HepG2 (cell line): ENCODE measurements at regions not wholly inside any gene's neighbourhood (a gene's known extent, or its start where the extent isn't known, plus 50 kb on each side); places are given as distances from the start of the nearest gene placed in this dataset.

Experiments
- ATAC-seq: fragments of 200-7000 bp; cut with Tn5 transposase; 3 replicates; pipeline ENCODE4 v1.9.1; 2020; ENCODE audit warnings: mild to moderate bottlenecking, moderate library complexity
- BruUV-seq: library from RNA; stranded (reverse); fragments of 400-500 nt; replicated peaks from 2 replicates; lab custom pipeline; 2021; lab: Mats Ljungman, UMichigan
- CTCF ChIA-PET: fragments of 300-600 bp; formaldehyde crosslinking; extraction: SDS; loops from one replicate; lab custom pipeline; 2021; ENCODE audit warnings: low total read pairs, inconsistent platforms, low intra/inter-chr PET ratio; lab: Yijun Ruan, JAX
- POLR2A ChIA-PET: fragments of 350-600 bp; sonication (Branson Sonifier 250); formaldehyde crosslinking; loops from one replicate; lab custom pipeline; 2020; ENCODE audit warnings: antibody characterized with exemption, inconsistent platforms; lab: Yijun Ruan, JAX
- DNase-seq: peaks from one replicate; pipeline ENCODE4 v3.0.0-alpha.2; 2015; ENCODE audit warnings: low spot score
- FAIRE-seq: peaks from 3 replicates; lab custom pipeline; 2011; peaks lifted over from hg19 to GRCh38; lab: Jason Lieb, UNC
- H2AFZ ChIP-seq: one replicate; pipeline ENCODE4 v1.6.1; 2011; ENCODE audit warnings: low read length, inconsistent platforms
- H3K27ac ChIP-seq: fragments of 300-600 bp; 3 replicates; pipeline ENCODE4 v1.8.0; 2011; ENCODE audit warnings: mixed run types, mild to moderate bottlenecking, mixed read lengths, low read length, inconsistent platforms; ENCODE audit not compliant: insufficient read depth; ENCODE audit errors: extremely low read length
- H3K27me3 ChIP-seq, 2 experiments: fragments of 200-600 bp in 1 of 2; 2 replicates in 1 of 2; 3 replicates in 1 of 2; pipeline versions ENCODE4 v1.6.0 to v1.8.0; 2011; ENCODE audit warnings: low read length in 2 of 2, mild to moderate bottlenecking in 2 of 2, moderate library complexity in 2 of 2, inconsistent platforms in 1 of 2; ENCODE audit not compliant: insufficient read depth in 2 of 2, control insufficient read depth in 1 of 2
- H3K36me3 ChIP-seq, 2 experiments: fragments of 200-600 bp in 1 of 2; replicated peaks in 1 of 2; 2 replicates in 1 of 2; 3 replicates in 1 of 2; pipeline versions ENCODE4 v1.5.1 to v1.8.0; 2011; ENCODE audit warnings: low read length in 2 of 2, inconsistent platforms in 1 of 2; ENCODE audit not compliant: insufficient read depth in 2 of 2, control insufficient read depth in 1 of 2
- H3K4me1 ChIP-seq: 2 replicates; pipeline ENCODE4 v1.5.1; 2012; ENCODE audit warnings: low read length, inconsistent platforms; ENCODE audit not compliant: insufficient read depth
- H3K4me2 ChIP-seq: 2 replicates; pipeline ENCODE4 v1.6.0; 2011; ENCODE audit warnings: low read depth, low read length, inconsistent platforms
- H3K4me3 ChIP-seq, 3 experiments: fragments of 200-600 bp in 1 of 3; sonication (generic), shearing (Covaris generic) in 1 of 3; replicated peaks in 1 of 3; 2 replicates each; pipeline ENCODE4 v1.5.1; 2011 to 2016; ENCODE audit warnings: low read length in 3 of 3, inconsistent platforms in 2 of 3, low read depth in 2 of 3, mild to moderate bottlenecking in 2 of 3, control low read depth in 1 of 3, mixed read lengths in 1 of 3; ENCODE audit not compliant: insufficient read depth in 1 of 3
- H3K79me2 ChIP-seq: one replicate; pipeline ENCODE4 v1.6.1; 2011; ENCODE audit warnings: low read length, inconsistent platforms; ENCODE audit not compliant: insufficient read depth
- H3K9ac ChIP-seq: 2 replicates; pipeline ENCODE4 v1.6.0; 2011; ENCODE audit warnings: mild to moderate bottlenecking, low read depth, low read length, inconsistent platforms; ENCODE audit not compliant: insufficient read depth
- H3K9me3 ChIP-seq: 2 replicates; pipeline ENCODE4 v1.5.1; 2012; ENCODE audit warnings: mild to moderate bottlenecking, low read length
- H4K20me1 ChIP-seq: 2 replicates; pipeline ENCODE4 v1.6.0; 2011; ENCODE audit warnings: inconsistent platforms, mild to moderate bottlenecking, low read length, moderate library complexity; ENCODE audit not compliant: insufficient read depth
- ATF1 ChIP-seq: IDR thresholded peaks from 2 replicates; pipeline ENCODE4 v1.6.1; 2016; ENCODE audit warnings: mild to moderate bottlenecking, control low read depth
- CHD4 ChIP-seq: fragments of 200-600 bp; sonication (generic); IDR thresholded peaks from 2 replicates; pipeline ENCODE4 v1.7.0; 2017; ENCODE audit warnings: mild to moderate bottlenecking, low read length, borderline replicate concordance
- DMAP1 ChIP-seq: IDR thresholded peaks from 2 replicates; pipeline ENCODE4 v1.6.1; 2016
- GPN1 ChIP-seq: sonication (generic); formaldehyde crosslinking; IDR thresholded peaks from 2 replicates; pipeline ENCODE4 v1.5.1; 2020; ENCODE audit warnings: missing genetic modification reagents, borderline replicate concordance
- GRHL1 ChIP-seq: sonication (generic); formaldehyde crosslinking; conservative IDR thresholded peaks from 2 replicates; pipeline ENCODE4 v1.8.0; 2022; ENCODE audit warnings: missing genetic modification reagents
- HNRNPL ChIP-seq: fragments of 200-400 bp; formaldehyde crosslinking; IDR thresholded peaks from 2 replicates; pipeline ENCODE4 v1.6.1; 2017; ENCODE audit warnings: mild to moderate bottlenecking, low read depth, low read length
- KLF11 ChIP-seq: IDR thresholded peaks from 2 replicates; pipeline ENCODE4 v1.6.1; 2016; ENCODE audit warnings: missing compliant biosample characterization
- PITX1 ChIP-seq: sonication (generic); formaldehyde crosslinking; IDR thresholded peaks from 2 replicates; pipeline ENCODE4 v1.5.1; 2020; ENCODE audit warnings: mild to moderate bottlenecking, missing genetic modification reagents
- SYNCRIP ChIP-seq: fragments of 200-400 bp; formaldehyde crosslinking; IDR thresholded peaks from 2 replicates; pipeline ENCODE4 v1.6.1; 2018; ENCODE audit warnings: mild to moderate bottlenecking, low read depth, low read length; ENCODE audit not compliant: insufficient read depth
- THYN1 ChIP-seq: sonication (generic); formaldehyde crosslinking; IDR thresholded peaks from 2 replicates; pipeline ENCODE4 v1.8.1; 2023; ENCODE audit warnings: low read depth, mild to moderate bottlenecking, moderate library complexity, missing genetic modification reagents, borderline replicate concordance
- ZNF576 ChIP-seq: sonication (generic); formaldehyde crosslinking; IDR thresholded peaks from 2 replicates; pipeline ENCODE4 v1.4.0; 2020; ENCODE audit warnings: mild to moderate bottlenecking, missing genetic modification reagents
- ZNF629 ChIP-seq: sonication (generic); formaldehyde crosslinking; conservative IDR thresholded peaks from 2 replicates; pipeline ENCODE4 v1.5.0; 2020; ENCODE audit warnings: missing genetic modification reagents
- ZNF672 ChIP-seq: sonication (generic); formaldehyde crosslinking; IDR thresholded peaks from 2 replicates; pipeline ENCODE4 v1.8.1; 2022; ENCODE audit warnings: missing genetic modification reagents
- ZNF7 ChIP-seq: IDR thresholded peaks from 2 replicates; pipeline ENCODE4 v1.6.1; 2016; ENCODE audit warnings: missing biosample characterization, missing genetic modification reagents
- ZNF713 ChIP-seq: sonication (generic); formaldehyde crosslinking; IDR thresholded peaks from 2 replicates; pipeline ENCODE4 v1.4.0; 2020; ENCODE audit warnings: mild to moderate bottlenecking, missing genetic modification reagents
- ZNF766 ChIP-seq: sonication (generic); formaldehyde crosslinking; IDR thresholded peaks from 2 replicates; pipeline ENCODE4 v1.5.0; 2020; ENCODE audit warnings: missing genetic modification reagents, borderline replicate concordance
- ZNF784 ChIP-seq: sonication (generic); formaldehyde crosslinking; IDR thresholded peaks from 2 replicates; pipeline ENCODE4 v1.5.1; 2020; ENCODE audit warnings: missing genetic modification reagents, mild to moderate bottlenecking, borderline replicate concordance
- ZNF788 ChIP-seq: sonication (generic); formaldehyde crosslinking; IDR thresholded peaks from 2 replicates; pipeline ENCODE4 v1.5.0; 2020; ENCODE audit warnings: mild to moderate bottlenecking, missing genetic modification reagents, borderline replicate concordance
- ZNF792 ChIP-seq: IDR thresholded peaks from 2 replicates; pipeline ENCODE4 v1.6.1; 2016
- WGBS: methylation state at CpG from one replicate; pipeline ENCODE4 v1.1.6; 2017; ENCODE audit warnings: low lambda C conversion rate; 5-methylcytosine and 5-hydroxymethylcytosine counted together
- in situ Hi-C: cut with HindIII; loops from 2 replicates; pipeline ENCODE4 v1.10.0; 2017; ENCODE audit warnings: low pct_unique_long_range_greater_than_20kb; ENCODE audit not compliant: extremely low pct_ligation_motif_present
- intact Hi-C: fragments of 100-400 bp; cut with micrococcal nuclease; formaldehyde crosslinking; loops from one replicate; pipeline ENCODE4 v1.10.0; 2022; ENCODE audit not compliant: unreplicated experiment

- intact Hi-C loops, result loop anchor here (10.0 kb wide), 2 partner anchors 232 to 392 kb away; partner anchors contain the start of gene GOPC
- 5% methylated on average over 3 of the region's 3 CpGs for WGBS
- Histone ChIP-seq H3K27ac (no peak overlapping the region), H3K4me2 (no peak overlapping the region), H3K27me3 (no peaks in the 10 kb centered on the region), H3K79me2 (no peaks in the 10 kb centered on the region), H3K4me3 (no peak overlapping the region), H3K9me3 (no peaks in the 10 kb centered on the region), H3K36me3 (no peaks in the 10 kb centered on the region), H3K9ac (no peak overlapping the region), H3K4me1 (no peaks in the 10 kb centered on the region), H4K20me1 (no peaks in the 10 kb centered on the region), H2AFZ (no peak overlapping the region)
- ChIA-PET POLR2A (no interaction called here), CTCF (no interaction called here)
- FAIRE-seq (no peak), DNase-seq (no peak), ATAC-seq (no peak)
- in situ Hi-C loops, result loop anchor here (25.0 kb wide), 1 partner anchor 750 kb away; no protein-coding TSS in a partner anchor
- no peak for TF ChIP-seq HNRNPL
- TF ChIP-seq CHD4, result no peak
- TF ChIP-seq DMAP1 (CRISPR knock-in tag), result no peak
- no peak for TF ChIP-seq PITX1
- TF ChIP-seq ZNF576 (CRISPR knock-in tag), result no peak
- no peak for TF ChIP-seq ZNF788
- TF ChIP-seq SYNCRIP, result no peak
- no peak for TF ChIP-seq ZNF766 (CRISPR knock-in tag)
- TF ChIP-seq ZNF629, result no peak
- no peak for TF ChIP-seq THYN1
- TF ChIP-seq ZNF7 (CRISPR knock-in tag), result no peak
- TF ChIP-seq ZNF784 (CRISPR knock-in tag), result no peak
- TF ChIP-seq GRHL1 (CRISPR knock-in tag), result no peak
- no peak for TF ChIP-seq ATF1 (CRISPR knock-in tag)
- no peak for TF ChIP-seq ZNF713 (CRISPR knock-in tag)
- no peak for TF ChIP-seq ZNF672 (CRISPR knock-in tag)
- TF ChIP-seq GPN1 (CRISPR knock-in tag), result no peak
- TF ChIP-seq ZNF792 (CRISPR knock-in tag), result no peak
- TF ChIP-seq KLF11, result no peak
- no TSS peak for BruUV-seq
Observed at GRCh38 chr6:117837261-117837660, 69.8 kb upstream of the SLC35F1 start.
